Right renal cortex interstitium (tissue), 3 donors: ENCODE measurements at regions not wholly inside any gene's neighbourhood (a gene's known extent, or its start where the extent isn't known, plus 50 kb on each side); places are given as distances from the start of the nearest gene placed in this dataset.

Experiments
- DNase-seq, 3 donors: peaks; one replicate each; pipeline ENCODE4 v3.0.0-alpha.2; 2013; ENCODE audit warnings: low read depth in 3 of 3, low spot score in 2 of 3

DNA sequence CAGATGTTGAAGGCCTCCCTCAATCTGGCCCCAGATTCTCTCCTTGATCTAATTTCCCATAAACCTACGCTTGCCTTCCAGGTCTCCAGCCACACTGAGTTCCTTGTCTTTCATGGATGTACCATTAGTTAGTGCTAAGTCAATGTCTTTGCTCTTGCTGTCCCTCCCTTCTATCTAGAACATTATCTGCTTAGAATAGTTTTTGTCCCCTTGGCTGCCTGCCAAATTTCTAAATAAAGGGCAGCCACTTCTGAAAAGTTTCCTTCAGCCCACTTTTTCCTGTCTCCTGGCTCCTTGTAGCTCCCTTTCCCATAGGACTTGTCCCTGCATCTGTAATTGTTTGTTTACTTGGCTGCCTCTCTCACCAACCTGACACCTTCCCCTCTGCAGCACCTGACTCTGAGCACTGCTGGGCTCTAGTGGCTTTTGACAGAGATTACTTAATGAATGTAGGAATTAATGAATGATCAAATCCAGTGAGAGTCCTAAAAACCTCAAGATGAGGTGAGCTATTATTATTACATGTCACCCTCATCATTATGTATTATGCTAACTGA, 58.3 kb downstream of the CXCL12 start:
- DNase-seq = no peak

DNA sequence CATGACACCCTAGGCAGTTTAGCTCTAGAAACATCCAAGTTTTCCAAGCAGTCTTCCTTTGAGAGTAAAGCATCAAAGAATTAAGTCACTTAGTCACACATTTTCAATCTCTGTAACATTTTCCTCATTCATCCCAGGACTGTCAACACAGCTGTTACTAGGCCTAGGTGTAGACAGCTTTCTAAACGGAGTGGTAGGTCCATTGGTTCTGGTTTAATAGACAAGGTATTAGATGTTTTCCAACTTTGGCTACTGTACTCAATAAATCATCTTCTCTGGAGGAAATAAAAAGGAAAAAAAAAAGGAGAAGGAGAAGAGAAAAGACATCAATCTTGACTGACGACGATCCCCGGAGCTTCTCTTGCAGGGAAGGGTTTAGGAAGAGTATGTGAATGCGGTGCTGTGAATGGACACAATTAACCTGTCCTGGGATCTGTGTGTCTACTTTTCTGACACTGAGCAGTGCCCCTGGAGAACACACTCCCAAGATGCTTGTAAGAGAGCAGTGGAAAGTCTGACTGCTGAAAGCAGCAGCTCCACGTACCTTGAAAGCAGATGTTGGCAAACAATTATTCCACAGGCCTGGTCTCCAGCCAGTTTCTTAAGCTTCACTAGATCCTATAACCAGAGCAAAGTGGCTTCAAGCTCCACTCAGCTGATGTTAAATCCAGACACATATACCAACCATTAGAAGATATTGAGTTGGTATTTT, 59.1 kb downstream of the CXCL12 start:
- no peak for DNase-seq

DNA sequence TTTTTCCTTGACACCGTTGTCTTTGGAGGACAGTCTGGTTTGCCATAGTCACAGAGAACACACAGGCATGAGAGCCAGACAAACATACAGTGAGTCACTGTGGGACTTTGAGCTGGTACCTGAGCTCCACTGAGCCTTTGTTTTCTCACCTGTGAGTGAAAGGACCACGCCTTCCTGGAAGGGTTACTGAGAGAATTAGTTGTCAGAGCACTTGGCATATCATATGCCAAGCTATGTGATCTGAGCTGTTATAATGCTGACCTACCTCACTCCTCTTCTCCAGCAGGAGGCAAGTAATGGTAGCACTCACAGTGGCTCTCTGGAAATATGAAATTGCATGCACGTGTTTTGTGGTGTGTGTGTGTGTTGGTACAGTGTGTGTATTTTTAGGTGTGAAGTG, 59.7 kb downstream of the CXCL12 start:
- DNase-seq = no peak

DNA sequence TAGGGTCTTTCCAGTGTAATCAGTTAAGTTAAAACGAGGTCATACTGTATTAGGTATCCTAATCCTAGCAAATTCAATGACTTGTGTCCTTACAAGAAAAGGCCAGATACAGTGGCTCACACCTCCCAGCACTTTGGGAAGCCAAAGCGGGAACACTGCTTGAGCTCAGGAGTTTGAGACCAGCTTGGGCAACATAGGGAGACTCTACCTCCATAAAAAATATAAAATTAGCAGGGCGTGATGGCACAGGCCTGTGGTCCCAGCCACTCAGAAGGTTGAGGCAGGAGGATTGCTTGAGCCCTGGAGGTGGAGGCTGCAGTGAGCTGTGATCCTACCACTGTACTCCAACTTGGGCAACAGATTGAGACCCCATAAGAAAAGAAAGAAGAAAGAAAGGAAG, 61.1 kb downstream of the CXCL12 start:
- DNase-seq = no peak

DNA sequence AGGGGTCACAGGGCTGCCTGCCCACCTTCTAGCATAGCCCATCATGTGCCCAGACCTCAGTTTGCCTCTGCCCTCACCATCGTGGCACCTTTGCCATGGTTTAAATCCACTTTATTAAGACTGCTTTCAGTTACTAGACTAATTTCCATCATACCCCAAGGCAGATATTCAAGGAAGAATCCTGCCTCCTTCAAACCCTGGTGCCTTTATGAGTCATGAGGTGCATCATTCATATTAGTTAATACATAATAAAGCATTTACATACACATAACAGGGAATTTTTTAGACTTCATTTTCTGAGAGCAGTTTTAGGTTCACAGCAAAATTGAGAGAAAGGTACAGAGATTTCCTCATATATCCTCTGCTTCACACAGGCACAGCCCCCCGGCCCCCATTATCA, 62.8 kb downstream of the CXCL12 start:
- DNase-seq = no peak

DNA sequence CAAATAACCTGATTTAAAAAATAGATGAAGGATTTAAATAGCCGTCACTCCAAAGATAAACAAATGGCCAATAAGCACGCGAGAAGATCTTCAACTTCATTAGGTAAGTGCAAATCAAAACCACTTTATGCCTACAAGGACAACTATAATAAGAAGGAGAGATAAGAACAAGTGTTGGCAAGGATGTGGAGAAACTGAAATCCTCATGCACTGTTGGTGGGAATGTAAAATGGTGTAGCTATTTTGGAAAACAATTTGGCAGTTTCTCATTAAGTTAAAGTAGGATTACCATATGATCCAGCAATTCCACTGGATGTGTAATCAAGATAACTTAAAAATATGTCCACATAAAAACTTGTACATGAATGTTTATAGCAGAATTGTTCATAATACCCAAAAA, 64.1 kb downstream of the CXCL12 start:
- DNase-seq = no peak

DNA sequence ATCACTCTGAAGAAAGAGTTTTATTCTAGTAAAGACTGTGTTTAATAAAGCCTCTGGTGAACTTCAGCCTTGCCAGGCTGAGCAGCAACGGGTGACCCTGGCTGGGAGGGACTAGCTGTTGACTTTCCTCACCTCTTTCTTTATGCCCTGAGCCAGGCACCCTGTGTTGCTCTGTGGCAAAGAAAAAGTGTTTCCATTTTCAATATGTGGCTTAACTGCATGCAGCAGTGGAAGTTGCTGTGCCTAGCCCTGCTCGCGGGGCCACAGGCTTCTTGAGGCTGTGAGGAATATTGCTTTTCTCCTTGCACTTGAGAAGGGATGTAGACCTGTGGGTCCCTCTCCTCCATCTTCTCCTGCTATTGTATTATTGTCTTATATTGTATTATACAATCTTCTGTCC, 67.0 kb downstream of the CXCL12 start:
- no peak for DNase-seq

DNA sequence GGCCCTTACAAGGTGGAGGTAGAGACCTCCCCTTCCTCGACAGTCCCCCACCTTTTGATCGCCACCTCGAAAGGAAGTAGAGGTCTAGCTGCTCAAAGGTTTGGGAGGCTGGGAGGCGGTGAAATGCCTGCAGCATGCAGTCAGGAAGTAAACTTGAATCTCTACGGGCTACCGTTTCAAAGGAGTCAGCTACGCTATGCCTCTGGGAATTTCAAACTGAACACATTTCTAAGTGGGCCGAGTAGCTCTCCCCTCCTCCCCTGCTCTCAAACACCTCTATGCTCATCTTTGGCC, 68.0 kb downstream of the CXCL12 start:
- no peak for DNase-seq

DNA sequence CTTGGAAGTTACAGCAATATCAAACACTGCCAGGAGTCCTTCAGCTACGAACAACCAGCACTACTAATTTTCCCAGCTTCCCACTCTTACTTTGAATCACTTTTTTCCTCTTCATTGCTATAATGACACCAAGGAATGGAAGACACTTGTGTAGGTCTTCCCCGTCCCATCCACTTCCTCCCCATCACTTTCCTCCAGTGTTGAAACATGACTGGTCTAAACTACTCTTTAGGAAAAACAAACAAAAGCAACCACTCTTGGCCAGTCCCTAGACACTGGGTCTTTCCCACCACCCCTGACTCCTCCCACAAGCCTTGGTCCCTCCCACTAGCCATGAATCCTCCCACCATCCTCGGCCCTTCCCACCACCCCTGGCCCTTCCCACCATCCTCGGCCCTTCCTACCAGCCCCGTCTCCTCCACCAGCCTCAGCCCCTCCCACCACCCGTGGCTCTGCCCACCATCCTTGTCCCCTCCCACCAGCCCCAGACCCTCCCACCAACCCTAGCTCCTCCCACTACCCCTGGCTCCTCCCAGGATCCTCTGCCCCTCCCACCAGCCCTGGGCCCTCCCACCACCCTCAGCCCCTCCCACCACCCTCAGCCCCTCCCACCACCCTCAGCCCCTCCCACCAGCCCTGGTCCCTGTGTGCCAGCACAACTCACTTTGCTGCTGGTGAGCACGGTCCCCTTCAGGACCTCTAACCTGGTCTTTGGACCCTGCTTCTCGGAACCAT, 68.5 kb downstream of the CXCL12 start:
- no peak for DNase-seq

DNA sequence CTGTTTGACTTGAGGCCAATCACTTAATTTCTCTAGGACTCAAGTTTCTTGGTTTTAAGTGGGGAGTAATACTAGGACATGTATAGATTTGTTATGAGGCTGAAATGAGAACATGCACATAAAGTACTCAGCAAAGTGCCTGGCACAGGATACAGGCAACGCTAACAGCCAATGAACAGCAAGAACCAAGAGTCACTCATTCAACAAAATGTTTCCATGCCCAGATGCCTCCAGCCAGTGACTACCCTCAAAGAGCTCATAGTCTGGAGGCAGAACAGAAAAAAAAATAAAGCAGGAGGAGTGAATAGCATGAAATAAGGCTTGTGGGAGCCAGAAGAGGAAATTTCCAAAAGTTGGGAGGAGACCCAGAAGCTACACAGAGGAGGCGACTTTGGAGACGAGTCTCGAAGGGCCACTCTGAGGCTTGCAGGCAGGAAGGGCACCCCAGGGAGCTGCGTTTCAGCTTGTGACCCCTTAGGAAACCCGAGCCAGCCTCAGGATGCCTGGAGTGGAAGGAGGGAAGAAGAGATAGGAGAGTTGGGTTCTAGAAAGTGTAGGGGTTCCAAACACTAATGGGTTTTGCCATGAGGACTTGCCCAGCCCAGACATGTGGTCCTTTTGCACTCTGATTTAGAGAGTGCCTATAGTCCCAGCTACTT, 70.0 kb downstream of the CXCL12 start:
- DNase-seq = no peak

DNA sequence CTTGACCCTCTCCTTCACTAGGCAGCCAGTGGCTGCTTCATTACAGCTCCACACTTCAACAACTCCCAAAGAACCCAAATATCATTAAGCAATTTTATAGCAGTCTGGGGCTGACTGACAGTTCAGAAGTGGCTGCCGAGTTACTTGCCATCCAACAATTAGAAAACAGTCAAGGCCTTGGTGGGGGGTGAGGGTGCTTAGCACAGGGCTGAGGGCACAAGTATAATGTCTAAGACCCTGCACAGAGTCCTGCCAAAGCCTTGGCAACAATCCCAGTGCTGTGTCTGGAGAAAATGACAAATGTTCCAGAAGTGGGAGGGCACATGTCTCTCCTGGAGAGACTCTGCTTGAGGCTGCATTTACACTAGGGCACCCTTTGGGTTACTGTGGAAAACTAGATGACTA, 71.1 kb downstream of the CXCL12 start:
- DNase-seq = no peak

DNA sequence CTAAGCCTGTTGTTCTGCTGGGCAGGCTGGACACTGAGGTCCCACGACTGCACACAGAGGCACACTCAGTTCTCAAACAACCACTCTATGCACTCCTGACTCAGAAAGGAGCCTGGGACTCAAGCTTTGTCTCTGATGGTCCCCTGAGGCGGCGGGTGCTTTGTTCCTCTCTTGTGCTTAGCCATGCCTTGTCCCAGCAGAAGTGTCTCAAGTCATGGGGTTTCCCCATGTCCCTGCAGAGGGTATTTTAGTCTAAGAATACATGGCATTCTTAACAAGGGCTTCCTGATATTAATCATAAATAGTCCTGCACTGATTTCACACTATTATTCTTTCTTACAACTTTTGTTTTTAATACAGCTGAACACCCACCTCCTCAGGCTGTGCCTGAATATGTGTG, 72.5 kb downstream of the CXCL12 start:
- no peak for DNase-seq

DNA sequence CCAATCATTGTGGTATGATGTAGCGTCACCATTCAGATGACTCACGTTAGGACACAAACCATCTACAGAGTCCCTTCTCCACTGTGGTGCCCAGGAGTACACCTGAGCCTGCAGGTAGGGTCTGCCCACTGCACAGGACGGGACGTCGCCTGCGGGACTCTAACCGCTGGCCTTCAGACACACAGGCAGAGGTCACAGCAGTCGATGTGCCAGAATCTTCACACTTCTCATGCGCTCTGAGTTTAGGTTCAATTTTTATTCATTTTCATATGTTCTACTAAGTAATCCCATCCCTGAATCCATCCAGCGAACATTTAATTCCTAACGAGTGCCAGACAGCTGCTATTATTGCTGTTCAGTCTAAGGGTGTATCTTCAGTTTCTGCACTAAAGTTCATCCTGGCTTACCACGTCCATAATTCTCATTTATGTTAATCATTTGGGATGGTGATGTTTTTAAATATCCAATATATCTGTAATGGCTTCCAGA, 73.3 kb downstream of the CXCL12 start:
- no peak for DNase-seq

DNA sequence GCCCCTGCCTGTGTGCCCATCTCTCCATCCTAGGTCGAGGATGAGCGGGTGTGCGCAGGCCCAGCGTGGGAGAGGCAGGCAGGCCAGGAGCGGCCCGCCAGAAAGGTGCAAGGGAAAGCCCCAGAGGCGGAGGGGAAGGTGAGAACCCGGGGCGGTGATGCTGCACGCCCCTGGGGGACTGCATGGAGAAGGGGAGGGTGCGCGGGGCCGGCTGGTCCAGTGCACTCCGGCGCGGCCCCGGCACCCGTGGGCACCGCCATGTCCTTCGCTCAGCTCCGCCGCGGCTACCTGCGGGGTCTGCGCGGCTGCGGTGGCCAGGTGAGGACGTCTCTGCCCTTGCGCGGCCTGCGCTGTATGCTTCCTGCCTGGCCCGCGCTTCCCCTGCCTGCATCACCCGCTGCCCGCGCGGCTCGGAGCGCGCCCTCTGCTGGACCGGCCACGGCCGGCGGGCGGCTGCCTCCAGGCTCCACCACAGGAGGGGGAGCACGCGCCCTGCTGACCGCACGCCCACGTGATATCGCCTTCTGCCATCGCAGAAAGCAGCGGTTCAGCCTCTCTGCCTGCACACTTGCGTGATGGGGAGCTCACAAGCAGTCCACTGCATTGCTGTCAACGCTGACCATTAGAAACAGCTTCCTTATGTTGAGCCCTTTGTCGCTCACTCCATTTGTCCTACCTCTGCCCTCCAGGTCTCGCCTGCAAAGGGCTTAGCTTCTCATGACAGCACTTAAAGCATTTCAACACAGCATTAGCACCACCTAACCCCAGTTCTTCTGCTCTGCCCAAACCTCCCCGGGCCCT, 73.9 kb downstream of the CXCL12 start:
- peak; percentile 69 to 77 (median 72) for DNase-seq

DNA sequence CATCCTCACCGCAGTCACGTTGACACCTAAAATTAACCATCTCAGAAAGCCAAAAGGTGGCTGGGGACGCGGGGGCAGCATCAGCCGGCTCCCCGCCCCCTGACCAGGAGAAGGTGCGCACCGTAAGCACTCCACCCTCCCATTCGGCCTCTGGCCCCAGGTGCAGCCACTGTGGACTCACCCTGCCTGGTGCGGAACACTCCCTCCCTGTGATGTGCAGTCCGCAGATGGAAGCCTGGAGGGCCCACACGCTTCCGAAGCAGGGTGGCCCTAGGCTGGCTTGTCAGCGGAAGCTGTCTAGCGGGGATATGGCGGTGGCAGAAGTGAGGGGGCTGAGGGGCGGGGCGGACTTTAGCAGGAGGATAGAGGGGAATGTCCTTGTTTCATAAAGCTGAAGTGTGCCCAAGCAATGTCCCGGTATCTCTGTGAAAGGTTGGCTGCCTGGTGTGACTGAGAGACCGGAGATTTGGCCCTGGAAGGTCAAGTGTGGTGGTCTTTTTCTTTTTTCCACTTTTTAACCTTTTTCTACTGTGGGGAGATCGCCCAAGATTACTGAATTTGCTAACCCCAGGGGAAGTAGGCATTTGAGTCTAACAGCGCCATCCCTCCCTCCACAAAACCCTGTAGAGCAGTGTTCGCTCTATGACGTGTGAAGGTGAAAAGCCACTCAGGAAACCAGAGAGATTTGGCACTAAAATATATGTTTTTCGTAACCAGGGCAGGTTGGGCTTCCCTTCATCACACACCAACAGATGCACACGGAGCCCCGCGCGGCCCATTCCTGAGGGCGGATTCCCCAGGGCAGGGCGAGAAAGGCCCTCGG, 74.7 kb downstream of the CXCL12 start:
- no peak for DNase-seq

DNA sequence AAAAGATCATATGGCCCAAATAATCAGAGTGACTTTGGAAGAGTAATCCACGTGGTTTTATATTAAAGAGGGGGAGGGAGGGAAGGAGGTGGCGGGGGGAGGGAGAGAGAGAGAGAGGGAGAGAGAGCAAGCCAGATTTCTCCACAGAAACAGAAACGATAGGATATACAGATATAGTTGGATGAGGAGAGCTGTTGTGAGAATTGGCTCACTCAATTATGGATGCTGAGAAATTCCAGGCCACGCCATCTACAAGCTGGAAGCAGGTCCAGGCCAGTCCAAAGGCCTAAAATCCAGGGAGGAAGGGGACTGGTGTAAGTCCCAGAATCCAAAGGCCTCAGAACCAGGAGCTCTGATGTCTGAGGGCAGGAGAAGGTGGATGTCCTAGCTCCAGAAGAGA, 75.5 kb downstream of the CXCL12 start:
- DNase-seq = no peak

DNA sequence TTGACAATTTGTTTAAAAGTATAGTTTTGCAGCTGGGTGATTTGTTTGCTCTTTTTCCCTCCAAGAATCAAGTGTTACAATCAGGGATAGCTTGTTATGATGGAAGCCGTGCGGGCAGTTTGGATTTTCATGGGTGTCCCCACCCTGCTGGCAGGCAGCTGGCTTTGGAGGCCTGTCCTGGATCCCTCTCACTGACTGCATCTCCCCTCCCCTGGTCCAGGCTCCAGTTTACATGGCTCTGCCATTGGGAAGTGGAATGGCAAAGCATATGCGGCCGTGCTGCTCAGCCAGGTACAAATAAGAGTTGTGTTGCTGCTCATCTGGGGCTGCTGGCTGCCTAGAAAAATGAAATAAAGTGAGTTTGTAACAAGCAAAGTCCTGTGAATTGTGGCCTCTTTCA, 76.0 kb downstream of the CXCL12 start:
- no peak for DNase-seq

DNA sequence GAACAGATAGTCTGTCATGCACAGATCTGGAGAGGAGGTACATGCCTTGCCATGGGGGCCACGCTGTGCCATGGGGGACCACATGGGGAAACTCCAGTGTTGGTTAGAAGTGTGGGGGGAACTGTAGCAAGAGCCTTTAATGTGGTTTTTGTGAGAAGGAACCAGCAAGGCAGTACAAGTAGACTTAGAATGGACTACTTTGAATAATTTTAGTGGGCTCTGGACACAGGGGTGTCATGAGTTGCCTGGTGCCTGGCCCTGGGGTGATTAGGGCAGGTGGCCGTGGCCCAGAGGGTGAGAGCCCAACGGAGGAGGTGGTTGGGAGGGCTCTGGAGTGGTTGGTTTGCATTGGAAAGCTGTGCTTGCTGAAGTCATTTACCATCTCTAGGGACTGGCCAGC, 77.2 kb downstream of the CXCL12 start:
- DNase-seq = no peak

DNA sequence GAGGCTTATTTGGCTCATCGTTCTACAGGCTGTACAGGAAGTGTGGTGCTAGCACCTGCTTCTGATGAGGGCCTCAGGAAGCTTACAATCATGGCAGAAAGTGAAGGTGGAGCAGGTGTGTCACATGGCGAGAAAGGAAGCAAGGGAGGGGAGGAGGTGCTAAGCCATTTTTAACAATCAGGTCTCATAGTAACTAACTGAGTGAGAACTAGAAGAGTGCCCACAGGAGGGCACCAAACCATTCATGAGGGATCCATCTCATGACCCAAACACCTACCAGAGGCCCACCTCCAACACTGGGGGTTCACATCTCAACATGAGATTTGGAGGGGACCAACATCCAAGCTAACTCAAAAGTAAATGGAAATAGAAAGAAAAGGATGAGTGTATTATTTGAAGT, 78.1 kb downstream of the CXCL12 start:
- no peak for DNase-seq

DNA sequence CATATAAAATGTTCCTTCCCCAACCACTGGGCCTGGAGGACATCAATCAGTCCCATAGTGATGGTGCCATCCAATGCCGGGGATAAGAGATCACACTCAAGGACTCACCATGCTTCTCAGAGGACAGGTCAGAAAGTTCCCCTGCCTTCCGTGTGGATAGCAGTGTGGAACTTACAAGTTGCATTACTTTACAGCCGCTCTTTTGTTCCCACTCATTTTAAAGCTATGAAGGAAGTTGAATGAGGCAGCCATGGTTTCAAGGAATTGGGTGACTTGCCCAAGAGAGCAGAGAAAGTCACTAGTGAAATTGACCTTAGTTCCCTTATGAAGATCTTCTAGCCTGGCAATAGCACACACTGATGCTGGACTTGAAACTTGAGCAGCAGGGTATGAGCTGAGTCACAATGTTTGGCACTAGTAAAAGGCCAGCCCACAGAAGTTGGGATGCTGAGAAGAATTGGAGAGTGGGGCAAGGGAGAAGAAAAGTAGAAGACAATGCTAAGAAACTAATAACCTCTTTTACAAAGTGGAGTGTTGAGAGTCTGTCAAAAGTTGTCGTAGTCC, 78.7 kb downstream of the CXCL12 start:
- no peak for DNase-seq
